Osteoblast (primary cell): ENCODE measurements at regions not wholly inside any gene's neighbourhood (a gene's known extent, or its start where the extent isn't known, plus 50 kb on each side); places are given as distances from the start of the nearest gene placed in this dataset.

ENCODE experiments used
- DNase-seq: peaks from one replicate; pipeline ENCODE4 v3.0.0; 2011; ENCODE audit warnings: low spot score, mixed read lengths; ENCODE audit not compliant: insufficient read length; ENCODE audit errors: missing footprints
- H2AFZ ChIP-seq: 2 replicates; pipeline ENCODE4 v1.6.0; 2011; ENCODE audit warnings: mild to moderate bottlenecking, low read length
- H3K27ac ChIP-seq: 2 replicates; pipeline ENCODE4 v1.5.1; 2011; ENCODE audit warnings: mild to moderate bottlenecking, low read depth, low read length, moderate library complexity
- H3K27me3 ChIP-seq: 2 replicates; pipeline ENCODE4 v1.6.0; 2012; ENCODE audit warnings: mild to moderate bottlenecking, control low read depth, inconsistent platforms, low read length, moderate library complexity; ENCODE audit not compliant: insufficient read depth
- H3K36me3 ChIP-seq: 2 replicates; pipeline ENCODE4 v1.5.1; 2011; ENCODE audit warnings: mild to moderate bottlenecking, low read length, control low read depth, moderate library complexity; ENCODE audit not compliant: insufficient read depth
- H3K4me1 ChIP-seq: 2 replicates; pipeline ENCODE4 v1.5.1; 2011; ENCODE audit warnings: mild to moderate bottlenecking, low read length, control low read depth, moderate library complexity; ENCODE audit not compliant: insufficient read depth
- H3K4me2 ChIP-seq: 2 replicates; pipeline ENCODE4 v1.6.0; 2011; ENCODE audit warnings: mild to moderate bottlenecking, low read length; ENCODE audit not compliant: insufficient read depth
- H3K4me3 ChIP-seq: fragments of 200-600 bp; sonication (generic); 3 replicates; pipeline ENCODE4 v1.5.1; 2012; ENCODE audit warnings: mild to moderate bottlenecking, low read length, inconsistent platforms; ENCODE audit not compliant: insufficient read depth
- H3K79me2 ChIP-seq: 2 replicates; pipeline ENCODE4 v1.6.0; 2012; ENCODE audit warnings: mild to moderate bottlenecking, low read length, control low read depth, inconsistent platforms; ENCODE audit not compliant: insufficient read depth
- H3K9me3 ChIP-seq: 2 replicates; pipeline ENCODE4 v1.5.1; 2011; ENCODE audit warnings: low read depth, low read length, control low read depth
- H4K20me1 ChIP-seq: 2 replicates; pipeline ENCODE4 v1.6.0; 2012; ENCODE audit warnings: mild to moderate bottlenecking, low read length, control low read depth; ENCODE audit not compliant: insufficient read depth
- CTCF ChIP-seq: IDR thresholded peaks from 2 replicates; pipeline ENCODE4 v1.5.1; 2011; ENCODE audit warnings: mild to moderate bottlenecking, low read depth, low read length, moderate library complexity; ENCODE audit errors: extremely low read depth

DNA sequence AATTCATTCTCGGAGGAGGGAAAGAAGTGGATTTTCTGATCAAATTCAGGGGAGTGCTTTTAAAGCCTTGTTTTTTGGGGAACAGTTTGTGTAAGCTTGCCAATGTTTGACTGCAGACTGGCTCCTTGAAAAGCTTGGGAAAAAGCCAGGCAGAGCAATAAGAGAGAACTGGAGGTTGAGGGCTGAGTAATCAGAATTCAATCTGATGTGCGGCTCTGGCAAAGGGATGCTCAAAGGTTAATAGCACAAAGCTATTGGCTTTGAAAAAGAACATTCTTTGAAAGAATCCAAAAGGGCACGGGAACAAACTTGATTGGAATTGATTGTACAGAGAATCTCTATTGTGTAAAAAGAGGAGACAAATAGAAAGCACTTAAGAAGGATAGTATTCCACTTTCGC, 279.3 kb downstream of the YTHDC2 start:
- Histone ChIP-seq H3K79me2 (no peaks in the 10 kb centered on the region), H3K4me1 (no peaks in the 10 kb centered on the region), H4K20me1 (no peaks in the 10 kb centered on the region), H3K27ac (no peak overlapping the region), H3K36me3 (no peaks in the 10 kb centered on the region), H3K4me2 (no peak overlapping the region), H2AFZ (no peak overlapping the region), H3K4me3 (no peak overlapping the region), H3K27me3 (no peaks in the 10 kb centered on the region), H3K9me3 (no peaks in the 10 kb centered on the region)
- no peak for TF ChIP-seq CTCF
- DNase-seq = no peak

- no peaks in the 10 kb centered on the region for H3K4me1 ChIP-seq
- DNase-seq = no peak
- no peak overlapping the region for H3K4me2 ChIP-seq
- no peak overlapping the region for H3K27ac ChIP-seq
- H3K79me2 ChIP-seq = no peaks in the 10 kb centered on the region
- no peak for TF ChIP-seq CTCF
- no peak overlapping the region for H3K4me3 ChIP-seq
- no peaks in the 10 kb centered on the region for H3K27me3 ChIP-seq
- no peaks in the 10 kb centered on the region for H3K9me3 ChIP-seq
- H3K36me3 ChIP-seq = no peaks in the 10 kb centered on the region
- H4K20me1 ChIP-seq = no peaks in the 10 kb centered on the region
- H2AFZ ChIP-seq = no peak overlapping the region
Measured at GRCh38 chr5:113794981-113795380, 281.5 kb downstream of the YTHDC2 start.

DNA sequence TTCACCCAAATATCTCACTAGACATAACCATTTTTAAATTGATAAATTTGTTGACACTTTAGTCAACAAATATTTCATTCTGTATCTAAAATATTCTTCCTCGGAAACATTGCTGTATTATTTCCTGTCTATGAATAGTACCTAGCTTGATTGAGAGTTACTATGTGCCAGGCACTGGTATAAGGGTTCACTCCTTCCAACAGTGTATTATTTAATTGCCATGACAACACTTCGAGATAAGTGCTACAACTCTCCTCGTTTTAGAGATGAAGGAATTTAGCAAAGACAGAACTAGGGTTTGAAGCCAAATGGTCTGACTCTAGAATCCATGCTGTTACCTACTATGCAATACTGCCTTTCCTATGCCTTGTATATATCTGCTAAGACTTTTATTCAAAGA, 287.2 kb downstream of the YTHDC2 start:
- no peak for TF ChIP-seq CTCF
- H3K27me3 ChIP-seq = no peaks in the 10 kb centered on the region
- no peak overlapping the region for H3K4me2 ChIP-seq

GRCh38 chr5:113804264-113804663, 290.8 kb downstream of the YTHDC2 start:
- TF ChIP-seq CTCF = no peak
- H3K9me3 ChIP-seq = no peaks in the 10 kb centered on the region
- no peak overlapping the region for H2AFZ ChIP-seq
- no peaks in the 10 kb centered on the region for H3K27me3 ChIP-seq
- DNase-seq = peak; percentile 13
- H3K4me1 ChIP-seq = no peaks in the 10 kb centered on the region
- no peak overlapping the region for H3K4me2 ChIP-seq
- H3K27ac ChIP-seq = no peak overlapping the region
- no peaks in the 10 kb centered on the region for H3K79me2 ChIP-seq
- no peaks in the 10 kb centered on the region for H4K20me1 ChIP-seq
- H3K36me3 ChIP-seq = no peaks in the 10 kb centered on the region
- H3K4me3 ChIP-seq = no peak overlapping the region

More for the DNA sequence above, 287.2 kb downstream of the YTHDC2 start:
- Histone ChIP-seq H3K9me3 (no peaks in the 10 kb centered on the region), H3K4me1 (no peaks in the 10 kb centered on the region), H3K4me3 (no peak overlapping the region), H2AFZ (no peak overlapping the region), H3K27ac (no peak overlapping the region), H4K20me1 (no peaks in the 10 kb centered on the region), H3K79me2 (no peaks in the 10 kb centered on the region), H3K36me3 (no peaks in the 10 kb centered on the region)
- DNase-seq = no peak
